DND-41 (cell line): ENCODE measurements at regions not wholly inside any gene's neighbourhood (a gene's known extent, or its start where the extent isn't known, plus 50 kb on each side); places are given as distances from the start of the nearest gene placed in this dataset.

Source experiments
- ATAC-seq: fragments of 200-7000 bp; cut with Tn5 transposase; 3 replicates; pipeline ENCODE4 v1.9.1; 2021; ENCODE audit warnings: low read depth; ENCODE audit not compliant: insufficient read depth
- DNase-seq: peaks from one replicate; pipeline ENCODE4 v3.0.0-alpha.2; 2020
- H2AFZ ChIP-seq: 2 replicates; pipeline ENCODE4 v1.6.0; 2012; ENCODE audit warnings: low read depth, low read length
- H3K27ac ChIP-seq: 2 replicates; pipeline ENCODE4 v1.5.1; 2012; ENCODE audit warnings: low read length, inconsistent platforms
- H3K27me3 ChIP-seq: fragments of 200-600 bp; sonication (generic); 2 replicates; pipeline ENCODE4 v1.6.0; 2012; ENCODE audit warnings: low read length, mild to moderate bottlenecking, inconsistent platforms; ENCODE audit not compliant: insufficient read depth, poor library complexity
- H3K36me3 ChIP-seq: 2 replicates; pipeline ENCODE4 v1.5.1; 2012; ENCODE audit warnings: low read length, inconsistent platforms; ENCODE audit not compliant: insufficient read depth
- H3K4me1 ChIP-seq: 2 replicates; pipeline ENCODE4 v1.5.1; 2012; ENCODE audit warnings: mild to moderate bottlenecking, low read length; ENCODE audit not compliant: insufficient read depth
- H3K4me2 ChIP-seq: 2 replicates; pipeline ENCODE4 v1.6.0; 2012; ENCODE audit warnings: mild to moderate bottlenecking, moderate library complexity, low read length, inconsistent platforms; ENCODE audit not compliant: insufficient read depth
- H3K4me3 ChIP-seq, 2 experiments: fragments of 200-600 bp in 1 of 2; shearing (Covaris generic) in 1 of 2; 2 replicates each; pipeline ENCODE4 v1.5.1; 2012 to 2016; ENCODE audit warnings: inconsistent platforms in 2 of 2, low read length in 2 of 2, mild to moderate bottlenecking in 2 of 2, low read depth in 1 of 2, moderate library complexity in 1 of 2
- H3K79me2 ChIP-seq: 2 replicates; pipeline ENCODE4 v1.6.0; 2012; ENCODE audit warnings: low read length, inconsistent platforms; ENCODE audit not compliant: insufficient read depth
- H3K9ac ChIP-seq: 2 replicates; pipeline ENCODE4 v1.6.0; 2012; ENCODE audit warnings: low read depth, mild to moderate bottlenecking, inconsistent platforms, low read length, moderate library complexity
- H3K9me3 ChIP-seq: 2 replicates; pipeline ENCODE4 v1.5.1; 2012; ENCODE audit warnings: low read length, moderate library complexity, mild to moderate bottlenecking, inconsistent platforms; ENCODE audit not compliant: insufficient read depth, severe bottlenecking
- H4K20me1 ChIP-seq: 2 replicates; pipeline ENCODE4 v1.6.0; 2012; ENCODE audit warnings: low read length; ENCODE audit not compliant: insufficient read depth
- CTCF ChIP-seq: IDR thresholded peaks from 2 replicates; pipeline ENCODE4 v1.5.1; 2012; ENCODE audit warnings: borderline replicate concordance, low read length, moderate library complexity, mild to moderate bottlenecking; ENCODE audit not compliant: poor library complexity, severe bottlenecking; ENCODE audit errors: extremely low read depth
- EZH2 ChIP-seq: IDR thresholded peaks from 3 replicates; pipeline ENCODE4 v1.6.1; 2012; ENCODE audit warnings: borderline replicate concordance, low read depth, mild to moderate bottlenecking, moderate library complexity, low read length, inconsistent platforms; ENCODE audit not compliant: severe bottlenecking

- H3K9me3 ChIP-seq, result no peaks in the 10 kb centered on the region
- no peaks in the 10 kb centered on the region for H3K79me2 ChIP-seq
- ATAC-seq (no peak), DNase-seq (no peak)
- H2AFZ ChIP-seq, result no peak overlapping the region
- no peaks in the 10 kb centered on the region for H4K20me1 ChIP-seq
- TF ChIP-seq CTCF (no peak), EZH2 (no peak)
- H3K36me3 ChIP-seq, result no peaks in the 10 kb centered on the region
- H3K27ac ChIP-seq, result no peak overlapping the region
- H3K9ac ChIP-seq, result no peak overlapping the region
- H3K4me3 ChIP-seq, result no peak overlapping the region
- H3K4me1 ChIP-seq, result no peaks in the 10 kb centered on the region
- no peaks in the 10 kb centered on the region for H3K27me3 ChIP-seq
- no peak overlapping the region for H3K4me2 ChIP-seq
Measured at GRCh38 chr5:92769978-92770377, 811.0 kb downstream of the NR2F1-AS1 start.

- no peaks in the 10 kb centered on the region for H3K36me3 ChIP-seq
Measured at GRCh38 chr5:92761585-92761984, 819.4 kb downstream of the NR2F1-AS1 start.

GRCh38 chr5:92760550-92760949, 820.5 kb downstream of the NR2F1-AS1 start:
- no peaks in the 10 kb centered on the region for H3K27me3 ChIP-seq
- no peak overlapping the region for H2AFZ ChIP-seq
- ATAC-seq (no peak), DNase-seq (no peak)
- no peak overlapping the region for H3K4me3 ChIP-seq
- no peaks in the 10 kb centered on the region for H3K9me3 ChIP-seq
- H3K27ac ChIP-seq, result no peak overlapping the region
- H3K79me2 ChIP-seq, result no peaks in the 10 kb centered on the region
- no peaks in the 10 kb centered on the region for H4K20me1 ChIP-seq
- H3K4me2 ChIP-seq, result no peak overlapping the region
- H3K4me1 ChIP-seq, result no peaks in the 10 kb centered on the region
- no peaks in the 10 kb centered on the region for H3K36me3 ChIP-seq
- TF ChIP-seq CTCF (no peak), EZH2 (no peak)
- H3K9ac ChIP-seq, result no peak overlapping the region

More at GRCh38 chr5:92761585-92761984, 819.4 kb downstream of the NR2F1-AS1 start:
- DNase-seq (no peak), ATAC-seq (no peak)
- H4K20me1 ChIP-seq, result no peaks in the 10 kb centered on the region
- no peak overlapping the region for H3K4me3 ChIP-seq
- H2AFZ ChIP-seq, result no peak overlapping the region
- H3K27me3 ChIP-seq, result no peaks in the 10 kb centered on the region
- H3K4me1 ChIP-seq, result no peaks in the 10 kb centered on the region
- no peak for TF ChIP-seq EZH2
- TF ChIP-seq CTCF, result no peak
- no peak overlapping the region for H3K27ac ChIP-seq
- H3K9me3 ChIP-seq, result no peaks in the 10 kb centered on the region
- H3K79me2 ChIP-seq, result no peaks in the 10 kb centered on the region
- H3K9ac ChIP-seq, result no peak overlapping the region
- no peak overlapping the region for H3K4me2 ChIP-seq

GRCh38 chr5:92758552-92758951, 822.5 kb downstream of the NR2F1-AS1 start:
- no peak overlapping the region for H2AFZ ChIP-seq
- H3K36me3 ChIP-seq, result no peaks in the 10 kb centered on the region

More at GRCh38 chr5:92758552-92758951, 822.5 kb downstream of the NR2F1-AS1 start:
- Histone ChIP-seq H3K4me1 (no peaks in the 10 kb centered on the region), H3K9me3 (no peaks in the 10 kb centered on the region), H3K9ac (no peak overlapping the region), H3K79me2 (no peaks in the 10 kb centered on the region), H3K27me3 (no peaks in the 10 kb centered on the region), H3K4me2 (no peak overlapping the region), H3K4me3 (no peak overlapping the region), H4K20me1 (no peaks in the 10 kb centered on the region), H3K27ac (no peak overlapping the region)
- TF ChIP-seq CTCF (no peak), EZH2 (no peak)
- DNase-seq (no peak), ATAC-seq (no peak)
